Liver (tissue), 8 donors: ENCODE measurements at regions not wholly inside any gene's neighbourhood (a gene's known extent, or its start where the extent isn't known, plus 50 kb on each side); places are given as distances from the start of the nearest gene placed in this dataset.

Experiments
- DNase-seq: peaks from one replicate; pipeline ENCODE4 v3.0.0-alpha.2; 2017; ENCODE audit warnings: low spot score
- H3K27ac ChIP-seq, 2 donors: one replicate each; pipeline ENCODE4 v1.7.0; 2013; ENCODE audit warnings: inconsistent platforms in 2 of 2, low read length in 2 of 2, control low read depth in 1 of 2, low read depth in 1 of 2, mild to moderate bottlenecking in 1 of 2
- H3K27me3 ChIP-seq, 4 donors: one replicate each; pipeline versions ENCODE4 v1.6.1 to v1.7.0; 2013; ENCODE audit warnings: low read length in 3 of 4, inconsistent platforms in 1 of 4, mild to moderate bottlenecking in 1 of 4, moderate library complexity in 1 of 4; ENCODE audit not compliant: control insufficient read depth in 4 of 4, insufficient read depth in 4 of 4
- H3K36me3 ChIP-seq, 4 donors: one replicate each; pipeline versions ENCODE4 v1.6.1 to v1.7.0; 2013; ENCODE audit warnings: low read length in 3 of 4, mild to moderate bottlenecking in 3 of 4, low read depth in 1 of 4, moderate library complexity in 1 of 4; ENCODE audit not compliant: control insufficient read depth in 4 of 4, insufficient read depth in 3 of 4
- H3K4me1 ChIP-seq, 4 donors: one replicate each; pipeline versions ENCODE4 v1.6.1 to v1.7.0; 2013; ENCODE audit warnings: low read length in 3 of 4, mild to moderate bottlenecking in 3 of 4, moderate library complexity in 1 of 4; ENCODE audit not compliant: control insufficient read depth in 4 of 4, insufficient read depth in 4 of 4
- H3K4me3 ChIP-seq, 3 donors: one replicate each; pipeline versions ENCODE4 v1.6.1 to v1.7.0; 2013; ENCODE audit warnings: low read length in 3 of 3, control low read depth in 1 of 3, low read depth in 1 of 3, mild to moderate bottlenecking in 1 of 3
- H3K9ac ChIP-seq, 2 donors: one replicate each; pipeline ENCODE4 v1.7.0; 2013; ENCODE audit warnings: low read length in 2 of 2, mild to moderate bottlenecking in 2 of 2, moderate library complexity in 2 of 2, control low read depth in 1 of 2, low read depth in 1 of 2
- H3K9me3 ChIP-seq, 4 donors: one replicate each; pipeline versions ENCODE4 v1.6.1 to v1.7.0; 2013; ENCODE audit warnings: low read length in 3 of 4; ENCODE audit not compliant: control insufficient read depth in 4 of 4
- EGR1 ChIP-seq, 2 donors: IDR thresholded peaks; 2 replicates each; pipeline ENCODE4 v1.6.1; 2016 to 2018; ENCODE audit warnings: antibody characterized with exemption in 2 of 2, low read depth in 2 of 2
- FOXA1 ChIP-seq: IDR thresholded peaks from 2 replicates; pipeline ENCODE4 v1.6.1; 2016; ENCODE audit warnings: antibody characterized with exemption
- FOXA2 ChIP-seq: IDR thresholded peaks from 2 replicates; pipeline ENCODE4 v1.6.1; 2016; ENCODE audit warnings: antibody characterized with exemption
- GABPA ChIP-seq, 2 donors: IDR thresholded peaks in 1 of 2; conservative IDR thresholded peaks in 1 of 2; 2 replicates each; pipeline ENCODE4 v1.6.1; 2016; ENCODE audit warnings: antibody characterized with exemption in 2 of 2, mild to moderate bottlenecking in 1 of 2, moderate library complexity in 1 of 2
- HNF4A ChIP-seq, 2 donors: conservative IDR thresholded peaks; 2 replicates each; pipeline ENCODE4 v1.6.1; 2016; ENCODE audit warnings: antibody characterized with exemption in 2 of 2, mild to moderate bottlenecking in 2 of 2
- HNF4G ChIP-seq: IDR thresholded peaks from 2 replicates; pipeline ENCODE4 v1.6.1; 2016; ENCODE audit warnings: antibody characterized with exemption
- JUND ChIP-seq, 2 donors: IDR thresholded peaks; 2 replicates each; pipeline ENCODE4 v1.6.1; 2016; ENCODE audit warnings: antibody characterized with exemption in 2 of 2
- MAX ChIP-seq: IDR thresholded peaks from 2 replicates; pipeline ENCODE4 v1.6.1; 2016; ENCODE audit warnings: antibody characterized with exemption
- NR2F2 ChIP-seq: IDR thresholded peaks from 2 replicates; pipeline ENCODE4 v1.6.1; 2016; ENCODE audit warnings: antibody characterized with exemption
- RAD21 ChIP-seq, 2 donors: IDR thresholded peaks; 2 replicates each; pipeline ENCODE4 v1.6.1; 2016; ENCODE audit warnings: antibody characterized with exemption in 2 of 2, mild to moderate bottlenecking in 2 of 2
- RXRA ChIP-seq, 2 donors: IDR thresholded peaks; 2 replicates each; pipeline ENCODE4 v1.6.1; 2017 to 2018; ENCODE audit warnings: antibody characterized with exemption in 2 of 2, mild to moderate bottlenecking in 1 of 2
- SP1 ChIP-seq: IDR thresholded peaks from 2 replicates; pipeline ENCODE4 v1.6.1; 2018; ENCODE audit warnings: antibody characterized with exemption, mild to moderate bottlenecking
- TAF1 ChIP-seq: conservative IDR thresholded peaks from 2 replicates; pipeline ENCODE4 v1.6.1; 2016; ENCODE audit warnings: antibody characterized with exemption, mild to moderate bottlenecking
- YY1 ChIP-seq: IDR thresholded peaks from 2 replicates; pipeline ENCODE4 v1.6.1; 2016; ENCODE audit warnings: antibody characterized with exemption, mild to moderate bottlenecking
- WGBS: extraction: QIAGEN DNeasy Blood & Tissue Kit; methylation state at CpG from one replicate; pipeline ENCODE4 v1.1.7; 2013; 5-methylcytosine and 5-hydroxymethylcytosine counted together
- TF ChIP-seq, protein P1 (sequence below): IDR thresholded peaks from 2 replicates; pipeline ENCODE4 v1.6.1; 2016; ENCODE audit warnings: antibody characterized with exemption
- TF ChIP-seq, protein P2 (sequence below): IDR thresholded peaks from 2 replicates; pipeline ENCODE4 v1.6.1; 2016; ENCODE audit warnings: antibody characterized with exemption, mild to moderate bottlenecking
- TF ChIP-seq, protein P3 (sequence below): IDR thresholded peaks from 2 replicates; pipeline ENCODE4 v1.6.1; 2016; ENCODE audit warnings: antibody characterized with exemption
- TF ChIP-seq, protein P4 (sequence below): fragments of 150-350 bp; IDR thresholded peaks from 2 replicates; pipeline ENCODE4 v1.5.1; 2017; ENCODE audit warnings: improper control_type of control experiment, low read depth, low read length; ENCODE audit not compliant: missing input control
- donor health status: healthy.
- donor health status: healthy.
- donor health status: healthy.
- donor health status: healthy.
- donor health status: healthy.

- Histone ChIP-seq H3K9me3 (no peaks in the 10 kb centered on the region), H3K9ac (no peak overlapping the region), H3K36me3 (no peaks in the 10 kb centered on the region), H3K4me3 (no peak overlapping the region), H3K27ac (no peak overlapping the region), H3K27me3 (no peaks in the 10 kb centered on the region), H3K4me1 (no peaks in the 10 kb centered on the region)
- no peak for DNase-seq
- 95% methylated on average over 2 of the region's 2 CpGs for WGBS
- no peak for TF ChIP-seq EGR1 (IDR thresholded peaks at IDR 0.05; ENCODE audit: low read depth in 2 of 2)
- no peak for TF ChIP-seq NR2F2
- TF ChIP-seq, protein P1, sequence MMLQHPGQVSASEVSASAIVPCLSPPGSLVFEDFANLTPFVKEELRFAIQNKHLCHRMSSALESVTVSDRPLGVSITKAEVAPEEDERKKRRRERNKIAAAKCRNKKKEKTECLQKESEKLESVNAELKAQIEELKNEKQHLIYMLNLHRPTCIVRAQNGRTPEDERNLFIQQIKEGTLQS: no peak
- TF ChIP-seq HNF4A (conservative IDR thresholded peaks at IDR 0.05): no peak
- TF ChIP-seq RAD21 (IDR thresholded peaks at IDR 0.05): no peak
- TF ChIP-seq, protein P2, sequence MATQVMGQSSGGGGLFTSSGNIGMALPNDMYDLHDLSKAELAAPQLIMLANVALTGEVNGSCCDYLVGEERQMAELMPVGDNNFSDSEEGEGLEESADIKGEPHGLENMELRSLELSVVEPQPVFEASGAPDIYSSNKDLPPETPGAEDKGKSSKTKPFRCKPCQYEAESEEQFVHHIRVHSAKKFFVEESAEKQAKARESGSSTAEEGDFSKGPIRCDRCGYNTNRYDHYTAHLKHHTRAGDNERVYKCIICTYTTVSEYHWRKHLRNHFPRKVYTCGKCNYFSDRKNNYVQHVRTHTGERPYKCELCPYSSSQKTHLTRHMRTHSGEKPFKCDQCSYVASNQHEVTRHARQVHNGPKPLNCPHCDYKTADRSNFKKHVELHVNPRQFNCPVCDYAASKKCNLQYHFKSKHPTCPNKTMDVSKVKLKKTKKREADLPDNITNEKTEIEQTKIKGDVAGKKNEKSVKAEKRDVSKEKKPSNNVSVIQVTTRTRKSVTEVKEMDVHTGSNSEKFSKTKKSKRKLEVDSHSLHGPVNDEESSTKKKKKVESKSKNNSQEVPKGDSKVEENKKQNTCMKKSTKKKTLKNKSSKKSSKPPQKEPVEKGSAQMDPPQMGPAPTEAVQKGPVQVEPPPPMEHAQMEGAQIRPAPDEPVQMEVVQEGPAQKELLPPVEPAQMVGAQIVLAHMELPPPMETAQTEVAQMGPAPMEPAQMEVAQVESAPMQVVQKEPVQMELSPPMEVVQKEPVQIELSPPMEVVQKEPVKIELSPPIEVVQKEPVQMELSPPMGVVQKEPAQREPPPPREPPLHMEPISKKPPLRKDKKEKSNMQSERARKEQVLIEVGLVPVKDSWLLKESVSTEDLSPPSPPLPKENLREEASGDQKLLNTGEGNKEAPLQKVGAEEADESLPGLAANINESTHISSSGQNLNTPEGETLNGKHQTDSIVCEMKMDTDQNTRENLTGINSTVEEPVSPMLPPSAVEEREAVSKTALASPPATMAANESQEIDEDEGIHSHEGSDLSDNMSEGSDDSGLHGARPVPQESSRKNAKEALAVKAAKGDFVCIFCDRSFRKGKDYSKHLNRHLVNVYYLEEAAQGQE: no peak
- TF ChIP-seq GABPA (IDR thresholded peaks at IDR 0.05 in 1 of 2, conservative IDR thresholded peaks at IDR 0.05 in 1 of 2): no peak
- no peak for TF ChIP-seq YY1
- no peak for TF ChIP-seq SP1
- no peak for TF ChIP-seq HNF4G
- TF ChIP-seq FOXA1: no peak
- no peak for TF ChIP-seq MAX
- TF ChIP-seq JUND (IDR thresholded peaks at IDR 0.05): no peak
- TF ChIP-seq RXRA (IDR thresholded peaks at IDR 0.05): no peak
- no peak for TF ChIP-seq TAF1
- TF ChIP-seq, protein P3, sequence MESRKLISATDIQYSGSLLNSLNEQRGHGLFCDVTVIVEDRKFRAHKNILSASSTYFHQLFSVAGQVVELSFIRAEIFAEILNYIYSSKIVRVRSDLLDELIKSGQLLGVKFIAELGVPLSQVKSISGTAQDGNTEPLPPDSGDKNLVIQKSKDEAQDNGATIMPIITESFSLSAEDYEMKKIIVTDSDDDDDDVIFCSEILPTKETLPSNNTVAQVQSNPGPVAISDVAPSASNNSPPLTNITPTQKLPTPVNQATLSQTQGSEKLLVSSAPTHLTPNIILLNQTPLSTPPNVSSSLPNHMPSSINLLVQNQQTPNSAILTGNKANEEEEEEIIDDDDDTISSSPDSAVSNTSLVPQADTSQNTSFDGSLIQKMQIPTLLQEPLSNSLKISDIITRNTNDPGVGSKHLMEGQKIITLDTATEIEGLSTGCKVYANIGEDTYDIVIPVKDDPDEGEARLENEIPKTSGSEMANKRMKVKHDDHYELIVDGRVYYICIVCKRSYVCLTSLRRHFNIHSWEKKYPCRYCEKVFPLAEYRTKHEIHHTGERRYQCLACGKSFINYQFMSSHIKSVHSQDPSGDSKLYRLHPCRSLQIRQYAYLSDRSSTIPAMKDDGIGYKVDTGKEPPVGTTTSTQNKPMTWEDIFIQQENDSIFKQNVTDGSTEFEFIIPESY: no peak
- TF ChIP-seq, protein P4, sequence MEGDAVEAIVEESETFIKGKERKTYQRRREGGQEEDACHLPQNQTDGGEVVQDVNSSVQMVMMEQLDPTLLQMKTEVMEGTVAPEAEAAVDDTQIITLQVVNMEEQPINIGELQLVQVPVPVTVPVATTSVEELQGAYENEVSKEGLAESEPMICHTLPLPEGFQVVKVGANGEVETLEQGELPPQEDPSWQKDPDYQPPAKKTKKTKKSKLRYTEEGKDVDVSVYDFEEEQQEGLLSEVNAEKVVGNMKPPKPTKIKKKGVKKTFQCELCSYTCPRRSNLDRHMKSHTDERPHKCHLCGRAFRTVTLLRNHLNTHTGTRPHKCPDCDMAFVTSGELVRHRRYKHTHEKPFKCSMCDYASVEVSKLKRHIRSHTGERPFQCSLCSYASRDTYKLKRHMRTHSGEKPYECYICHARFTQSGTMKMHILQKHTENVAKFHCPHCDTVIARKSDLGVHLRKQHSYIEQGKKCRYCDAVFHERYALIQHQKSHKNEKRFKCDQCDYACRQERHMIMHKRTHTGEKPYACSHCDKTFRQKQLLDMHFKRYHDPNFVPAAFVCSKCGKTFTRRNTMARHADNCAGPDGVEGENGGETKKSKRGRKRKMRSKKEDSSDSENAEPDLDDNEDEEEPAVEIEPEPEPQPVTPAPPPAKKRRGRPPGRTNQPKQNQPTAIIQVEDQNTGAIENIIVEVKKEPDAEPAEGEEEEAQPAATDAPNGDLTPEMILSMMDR: no peak
- TF ChIP-seq FOXA2: no peak
Measured at GRCh38 chr2:150266931-150267330, 220.5 kb downstream of the RND3 start.

DNA sequence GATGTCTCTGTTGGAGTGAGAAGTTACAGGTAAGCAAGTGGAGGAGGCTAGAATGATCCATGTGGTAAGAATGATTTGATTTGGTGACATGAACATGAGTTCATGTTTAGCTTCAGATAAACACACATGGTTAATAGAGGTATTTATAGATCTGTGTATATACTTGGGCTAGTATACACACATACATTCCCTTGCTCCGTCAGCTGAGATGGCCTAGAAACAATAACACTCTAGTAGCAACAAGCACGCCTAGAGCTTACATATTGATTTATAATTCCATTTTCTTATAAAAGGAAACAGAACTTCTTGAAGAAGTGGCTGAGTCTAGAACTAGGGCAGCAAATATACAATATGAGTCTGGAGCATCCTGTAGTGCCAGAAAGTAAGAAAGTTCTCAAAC, 223.0 kb downstream of the RND3 start:
- Histone ChIP-seq H3K27ac (no peak overlapping the region), H3K9me3 (no peaks in the 10 kb centered on the region), H3K4me3 (no peak overlapping the region), H3K27me3 (no peaks in the 10 kb centered on the region), H3K36me3 (no peaks in the 10 kb centered on the region), H3K9ac (no peak overlapping the region), H3K4me1 (no peaks in the 10 kb centered on the region)
- DNase-seq: no peak
- WGBS: 94% methylated on average over 2 of the region's 2 CpGs
- no peak for TF ChIP-seq NR2F2
- no peak for TF ChIP-seq EGR1 (IDR thresholded peaks at IDR 0.05; ENCODE audit: low read depth in 2 of 2)
- TF ChIP-seq RAD21 (IDR thresholded peaks at IDR 0.05): no peak
- TF ChIP-seq SP1: no peak
- no peak for TF ChIP-seq MAX
